Smooth muscle cell (in vitro differentiated cells): ENCODE measurements at regions not wholly inside any gene's neighbourhood (a gene's known extent, or its start where the extent isn't known, plus 50 kb on each side); places are given as distances from the start of the nearest gene placed in this dataset.

ENCODE experiments used
- DNase-seq: peaks from one replicate; lab custom pipeline; 2025; ENCODE audit not compliant: unreplicated experiment; lab: John Stamatoyannopoulos, UW
- H2AFZ ChIP-seq: fragments of 200-600 bp; sonication (generic); 2 replicates; pipeline ENCODE4 v1.6.0; 2016; ENCODE audit warnings: antibody characterized with exemption, low read depth, mild to moderate bottlenecking
- H3F3A ChIP-seq: fragments of 200-600 bp; sonication (generic); 2 replicates; pipeline ENCODE4 v1.6.0; 2017; ENCODE audit warnings: antibody characterized with exemption, low read depth
- H3K27ac ChIP-seq: fragments of 200-600 bp; sonication (generic); 2 replicates; pipeline ENCODE4 v1.5.1; 2016; ENCODE audit warnings: low read depth, mild to moderate bottlenecking
- H3K27me3 ChIP-seq: fragments of 200-600 bp; sonication (generic); 2 replicates; pipeline ENCODE4 v1.6.1; 2016; ENCODE audit warnings: low read depth, mild to moderate bottlenecking
- H3K36me3 ChIP-seq: fragments of 200-600 bp; sonication (generic); 2 replicates; pipeline ENCODE4 v1.5.1; 2016; ENCODE audit warnings: low read depth
- H3K4me1 ChIP-seq: fragments of 200-600 bp; sonication (generic); 2 replicates; pipeline ENCODE4 v1.5.1; 2016; ENCODE audit warnings: low read depth
- H3K4me2 ChIP-seq: fragments of 200-600 bp; sonication (generic); 2 replicates; pipeline ENCODE4 v1.6.0; 2016; ENCODE audit warnings: mild to moderate bottlenecking
- H3K4me3 ChIP-seq: fragments of 200-600 bp; sonication (generic); 2 replicates; pipeline ENCODE4 v1.5.1; 2016; ENCODE audit warnings: mild to moderate bottlenecking
- H3K79me2 ChIP-seq: fragments of 200-600 bp; sonication (generic); 2 replicates; pipeline ENCODE4 v1.6.0; 2016; ENCODE audit warnings: low read depth, mild to moderate bottlenecking
- H3K9ac ChIP-seq: fragments of 200-600 bp; sonication (generic); 2 replicates; pipeline ENCODE4 v1.6.0; 2016; ENCODE audit warnings: low read depth
- H3K9me3 ChIP-seq: fragments of 200-600 bp; sonication (generic); replicated peaks from 2 replicates; pipeline ENCODE4 v1.5.1; 2016; ENCODE audit warnings: low read depth
- H4K20me1 ChIP-seq: fragments of 200-600 bp; sonication (generic); 2 replicates; pipeline ENCODE4 v1.6.0; 2016; ENCODE audit warnings: low read depth
- CTCF ChIP-seq: fragments of 200-600 bp; sonication (generic); IDR thresholded peaks from 2 replicates; pipeline ENCODE4 v1.5.1; 2017; ENCODE audit warnings: borderline replicate concordance, mild to moderate bottlenecking, antibody characterized with exemption; ENCODE audit not compliant: insufficient read depth, poor library complexity, severe bottlenecking
- WGBS: methylation state at CpG from one replicate; pipeline ENCODE4 v1.1.7; 2016; ENCODE audit warnings: low lambda C conversion rate; 5-methylcytosine and 5-hydroxymethylcytosine counted together

DNA sequence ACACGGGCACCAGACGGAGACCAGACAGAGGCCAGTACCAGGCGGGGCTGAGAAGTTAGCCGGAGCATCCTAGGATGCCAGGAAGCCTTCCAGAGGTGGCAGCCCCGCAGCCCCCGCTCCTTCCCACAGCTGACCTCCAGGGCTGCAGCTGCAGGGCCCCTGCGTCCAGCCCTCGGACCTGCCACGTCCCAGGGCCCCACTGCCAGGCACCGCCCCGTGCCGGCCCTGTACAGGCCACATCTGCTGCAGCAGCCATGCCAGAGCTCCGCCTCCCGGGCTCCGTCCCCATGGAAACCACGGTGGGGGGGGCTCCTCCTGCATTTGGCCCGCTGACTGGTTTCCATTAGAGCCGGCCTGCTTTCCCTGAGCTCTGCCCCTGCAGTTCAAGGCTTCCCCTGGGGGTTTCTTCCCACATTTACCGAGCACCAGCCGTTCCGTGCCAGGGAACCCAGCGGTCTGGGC lies 62.5 kb upstream of the PPARA start:
- H3K4me3 ChIP-seq, result no peak overlapping the region
- no peak overlapping the region for H3K27ac ChIP-seq
- no peak overlapping the region for H2AFZ ChIP-seq
- H3K4me1 ChIP-seq, result no peaks in the 10 kb centered on the region
- no peak for TF ChIP-seq CTCF
- 70% methylated on average over 22 of the region's 22 CpGs for WGBS
- H3K79me2 ChIP-seq, result no peaks in the 10 kb centered on the region
- no peaks in the 10 kb centered on the region for H3F3A ChIP-seq
- H4K20me1 ChIP-seq, result peaks cover under 1% of the 10 kb centered on the region
- no peaks in the 10 kb centered on the region for H3K36me3 ChIP-seq
- H3K27me3 ChIP-seq, result no peaks in the 10 kb centered on the region
- no peaks in the 10 kb centered on the region for H3K9me3 ChIP-seq
- no peak for DNase-seq
- no peak overlapping the region for H3K4me2 ChIP-seq
- no peak overlapping the region for H3K9ac ChIP-seq

DNA sequence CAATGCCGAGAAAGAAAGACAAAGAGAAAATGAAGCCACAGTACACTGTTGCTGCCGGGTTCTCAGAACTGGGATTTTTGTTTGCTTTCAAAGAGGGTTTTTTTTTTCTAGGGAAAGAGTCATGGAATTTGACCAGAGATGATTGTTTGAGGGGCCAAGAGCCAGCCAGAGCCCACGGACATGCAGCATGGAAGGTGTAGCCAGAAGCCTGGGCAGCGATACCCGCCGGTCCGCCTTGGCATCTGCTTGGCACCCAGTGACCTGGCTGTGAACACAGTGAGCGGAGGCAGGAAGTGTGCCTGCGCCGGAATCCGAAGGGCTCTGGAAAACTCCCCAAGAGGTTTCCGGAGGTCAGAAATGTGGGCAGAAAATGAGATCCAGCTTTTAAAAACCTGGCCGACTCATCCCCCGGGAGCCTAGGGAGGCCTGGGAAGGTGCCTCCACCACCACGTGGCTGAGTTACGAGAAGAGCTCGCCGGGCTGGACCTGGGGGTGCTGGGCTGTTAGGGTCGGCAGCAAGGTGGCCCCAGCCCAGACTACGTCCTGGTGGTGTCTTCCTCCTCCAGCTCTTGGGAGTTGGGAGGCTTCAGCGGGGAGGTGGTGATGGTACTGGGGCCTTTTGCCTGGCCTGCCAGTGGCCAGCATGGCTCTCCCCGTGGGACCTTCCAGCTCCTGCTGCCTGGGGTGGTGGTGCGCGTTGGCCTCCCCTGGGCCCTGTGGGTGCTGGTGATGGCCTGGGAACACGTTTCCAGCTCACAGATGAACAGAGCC lies 61.6 kb upstream of the PPARA start:
- Histone ChIP-seq H2AFZ (no peak overlapping the region), H3K9me3 (no peaks in the 10 kb centered on the region), H4K20me1 (no peaks in the 10 kb centered on the region), H3K4me3 (no peak overlapping the region), H3K27ac (no peak overlapping the region), H3F3A (no peaks in the 10 kb centered on the region), H3K9ac (no peak overlapping the region), H3K36me3 (no peaks in the 10 kb centered on the region), H3K79me2 (no peaks in the 10 kb centered on the region), H3K27me3 (no peaks in the 10 kb centered on the region), H3K4me1 (no peaks in the 10 kb centered on the region), H3K4me2 (no peak overlapping the region)
- no peak for TF ChIP-seq CTCF
- 94% methylated on average over 25 of the region's 25 CpGs for WGBS
- no peak for DNase-seq

GRCh38 chr22:46089426-46090035 lies 60.8 kb upstream of the PPARA start:
- H3K79me2 ChIP-seq, result no peaks in the 10 kb centered on the region

More at GRCh38 chr22:46089426-46090035, 60.8 kb upstream of the PPARA start:
- H3K4me2 ChIP-seq, result no peak overlapping the region
- no peaks in the 10 kb centered on the region for H3K4me1 ChIP-seq
- DNase-seq, result no peak
- no peaks in the 10 kb centered on the region for H3K9me3 ChIP-seq
- TF ChIP-seq CTCF, result no peak
- no peak overlapping the region for H3K9ac ChIP-seq
- H2AFZ ChIP-seq, result no peak overlapping the region
- H3K27me3 ChIP-seq, result no peaks in the 10 kb centered on the region
- WGBS, result 98% methylated on average over 24 of the region's 24 CpGs
- H3K4me3 ChIP-seq, result no peak overlapping the region
- no peaks in the 10 kb centered on the region for H3F3A ChIP-seq
- H3K27ac ChIP-seq, result no peak overlapping the region
- H3K36me3 ChIP-seq, result no peaks in the 10 kb centered on the region
- H4K20me1 ChIP-seq, result peaks cover 6% of the 10 kb centered on the region
